ENCODE measurements at regions not wholly inside any gene's neighbourhood (a gene's known extent, or its start where the extent isn't known, plus 50 kb on each side); places are given as distances from the start of the nearest gene placed in this dataset.
"Not testable (repeated sequence)": the region's sequence is repeated elsewhere in the genome, so short reads cannot be mapped to it uniquely, and the experiment has no call there.

DNA sequence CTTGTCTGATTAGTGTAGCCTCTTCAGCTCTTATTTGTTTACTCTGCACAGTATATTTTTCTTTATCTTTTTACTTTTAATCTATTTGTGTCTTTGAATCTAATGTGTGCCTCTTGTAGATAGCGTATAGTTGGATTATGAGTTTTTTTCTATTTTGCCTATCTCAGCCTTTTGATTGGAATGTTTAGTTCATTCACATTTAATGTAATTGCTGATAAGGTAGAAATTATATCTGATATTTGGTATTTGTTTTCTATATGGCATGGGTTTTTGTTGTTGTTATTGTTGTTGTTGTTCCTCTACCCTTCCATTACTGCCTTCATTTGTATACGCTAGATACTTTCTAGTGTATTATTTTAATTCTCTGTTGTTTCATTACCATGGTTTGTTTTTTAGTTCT is 131.7 kb upstream of the GRIK3 start:
- Mint-ChIP-seq H3K4me1 (ENCODE audit: low read depth) (no peaks in the 10 kb centered on the region), H3K4me3 (no peak overlapping the region), H3K27ac (no peak overlapping the region), H3K27me3 (peaks cover 22% of the 10 kb centered on the region), H3K9me3 (peaks cover 31% of the 10 kb centered on the region), H3K36me3 (ENCODE audit: low read depth) (no peaks in the 10 kb centered on the region)

DNA sequence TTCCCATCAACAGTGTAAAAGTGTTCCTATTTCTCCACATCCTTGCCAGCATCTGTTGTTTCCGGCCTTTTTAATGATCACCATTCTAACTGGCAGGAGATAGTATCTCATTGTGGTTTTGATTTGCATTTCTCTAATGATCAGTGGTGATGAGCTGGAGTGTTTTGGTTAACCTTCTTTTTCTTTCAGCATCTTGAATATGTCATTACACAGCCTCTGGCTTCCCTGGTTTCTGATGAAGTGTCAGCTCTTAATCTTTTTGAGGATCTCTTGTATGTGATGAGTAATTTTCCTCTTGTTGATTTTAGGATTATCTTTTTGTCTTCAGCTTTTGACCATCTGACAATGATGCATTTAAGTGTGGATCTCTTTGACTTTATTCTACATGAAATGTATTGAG is 133.2 kb upstream of the GRIK3 start:
- peaks cover 20% of the 10 kb centered on the region for H3K9me3 Mint-ChIP-seq
- H3K4me3 Mint-ChIP-seq: no peak overlapping the region
- H3K36me3 Mint-ChIP-seq (ENCODE audit: low read depth): no peaks in the 10 kb centered on the region
- no peak overlapping the region for H3K27ac Mint-ChIP-seq
- no peaks in the 10 kb centered on the region for H3K4me1 Mint-ChIP-seq (ENCODE audit: low read depth)
- H3K27me3 Mint-ChIP-seq: peaks cover 22% of the 10 kb centered on the region

DNA sequence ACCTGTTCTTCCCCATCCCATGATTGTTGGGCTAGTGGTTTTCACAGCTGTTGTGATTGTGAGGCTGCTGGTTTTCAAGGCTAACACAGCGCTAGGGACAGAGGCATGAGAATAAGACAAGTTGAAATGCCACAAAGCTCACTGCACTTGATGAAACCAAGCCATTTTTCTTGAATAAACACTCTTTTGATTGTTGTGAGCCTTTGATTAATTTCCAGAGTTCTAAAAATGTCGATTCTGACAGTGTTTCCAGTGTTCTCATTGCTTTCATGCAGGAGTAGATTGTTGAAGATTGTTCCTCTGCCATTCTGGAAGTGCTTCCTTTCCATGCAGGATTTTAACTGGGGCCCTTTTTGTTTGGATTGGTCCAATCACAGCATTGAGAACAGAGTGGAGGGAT is 134.9 kb upstream of the GRIK3 start:
- Mint-ChIP-seq H3K9me3 (peaks cover 20% of the 10 kb centered on the region), H3K27ac (no peak overlapping the region), H3K4me1 (ENCODE audit: low read depth) (no peaks in the 10 kb centered on the region), H3K27me3 (peaks cover 27% of the 10 kb centered on the region), H3K4me3 (no peak overlapping the region), H3K36me3 (ENCODE audit: low read depth) (no peaks in the 10 kb centered on the region)

DNA sequence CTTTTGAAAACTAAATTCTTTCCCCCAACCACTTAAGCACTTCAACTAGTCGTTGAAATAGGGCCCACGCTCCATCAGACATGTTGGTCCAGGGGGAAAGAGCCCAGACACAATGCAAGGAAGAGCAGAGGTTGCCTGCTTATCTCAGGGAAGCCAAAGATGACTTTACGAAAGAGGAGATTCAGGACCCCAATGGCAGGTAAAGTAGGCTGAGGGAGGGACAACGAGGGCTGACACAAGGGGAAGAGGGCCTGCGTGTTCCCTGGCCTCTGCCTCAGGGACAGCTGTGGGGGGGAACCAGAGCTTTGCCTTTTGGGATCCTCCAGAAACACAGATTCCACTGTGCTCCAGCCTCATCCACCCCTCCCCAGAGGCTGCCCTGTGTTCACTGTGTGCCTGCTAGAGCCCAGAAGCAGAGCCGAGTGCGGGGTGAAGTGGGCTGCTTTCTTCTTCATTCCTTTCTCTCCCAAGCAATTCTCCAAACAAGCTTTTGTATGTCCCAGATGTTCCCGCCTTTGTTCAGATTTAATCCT is 135.5 kb upstream of the GRIK3 start:
- H3K4me3 Mint-ChIP-seq: no peak overlapping the region
- H3K27me3 Mint-ChIP-seq: peaks cover 27% of the 10 kb centered on the region
- no peak overlapping the region for H3K27ac Mint-ChIP-seq
- no peaks in the 10 kb centered on the region for H3K36me3 Mint-ChIP-seq (ENCODE audit: low read depth)
- peaks cover 20% of the 10 kb centered on the region for H3K9me3 Mint-ChIP-seq
- H3K4me1 Mint-ChIP-seq (ENCODE audit: low read depth): no peaks in the 10 kb centered on the region

DNA sequence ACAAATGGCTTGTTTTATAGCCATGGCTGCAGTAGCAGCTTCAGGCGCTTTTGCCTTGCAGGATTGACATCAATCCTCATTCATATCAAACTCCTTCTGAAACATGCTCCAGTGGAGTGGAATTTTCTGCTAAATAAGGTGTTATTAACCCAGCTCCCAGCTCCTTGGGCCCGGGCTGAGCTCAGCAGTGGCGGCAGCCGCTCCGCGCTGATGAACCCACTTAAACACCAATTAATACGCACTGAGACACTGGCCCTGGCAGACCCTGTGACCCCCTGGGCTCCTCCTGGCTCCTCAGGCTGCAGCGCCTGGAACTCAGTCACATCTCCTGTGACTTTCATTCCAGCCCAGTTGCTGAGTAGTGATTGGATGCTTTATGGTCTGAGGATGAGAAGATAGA is 137.4 kb upstream of the GRIK3 start:
- peaks cover 31% of the 10 kb centered on the region for H3K27me3 Mint-ChIP-seq
- no peaks in the 10 kb centered on the region for H3K4me1 Mint-ChIP-seq (ENCODE audit: low read depth)
- no peak overlapping the region for H3K4me3 Mint-ChIP-seq
- no peaks in the 10 kb centered on the region for H3K36me3 Mint-ChIP-seq (ENCODE audit: low read depth)
- H3K9me3 Mint-ChIP-seq: peaks cover 4% of the 10 kb centered on the region
- H3K27ac Mint-ChIP-seq: no peak overlapping the region

DNA sequence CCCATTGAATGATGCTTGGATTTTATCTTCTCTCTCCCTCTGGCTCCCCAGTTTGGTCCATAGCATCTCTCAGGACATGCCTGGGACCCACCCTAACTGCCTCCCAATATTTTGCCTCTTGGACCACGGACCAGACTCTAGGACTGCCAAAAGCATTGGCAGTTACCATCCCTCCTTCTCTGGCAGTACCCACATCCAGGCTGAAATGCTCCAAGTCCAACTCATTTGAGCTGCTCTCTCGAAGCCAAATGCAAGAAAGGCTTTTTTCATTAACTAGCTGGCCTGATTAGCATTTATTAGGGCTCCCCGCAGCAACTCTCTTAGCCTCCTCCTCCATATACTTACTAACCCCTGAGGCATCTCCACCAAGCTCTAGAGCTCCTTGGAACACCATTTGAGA is 140.0 kb upstream of the GRIK3 start:
- H3K4me3 Mint-ChIP-seq: no peak overlapping the region
- H3K36me3 Mint-ChIP-seq (ENCODE audit: low read depth): no peaks in the 10 kb centered on the region
- H3K27me3 Mint-ChIP-seq: peaks cover 20% of the 10 kb centered on the region
- no peak overlapping the region for H3K27ac Mint-ChIP-seq
- no peaks in the 10 kb centered on the region for H3K9me3 Mint-ChIP-seq
- H3K4me1 Mint-ChIP-seq (ENCODE audit: low read depth): no peaks in the 10 kb centered on the region

DNA sequence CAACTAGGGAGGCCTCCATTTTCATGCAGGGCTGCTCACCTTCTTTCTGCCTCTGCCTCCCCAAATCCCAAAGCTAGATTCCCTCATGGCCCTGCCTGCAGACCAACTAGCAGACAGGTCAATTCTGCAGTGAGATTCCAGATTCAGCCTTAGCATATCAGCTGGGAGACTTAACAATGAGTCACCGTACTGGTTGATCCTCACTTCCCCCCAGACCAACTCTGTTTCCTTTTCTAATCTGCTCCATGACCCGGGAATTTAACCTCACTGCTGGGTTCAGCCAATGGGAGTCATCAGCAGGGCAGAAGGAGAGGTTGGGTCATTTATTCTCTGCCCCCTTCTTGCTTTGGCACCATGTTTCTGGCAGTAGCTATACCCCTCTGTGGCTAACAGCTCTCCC is 140.6 kb upstream of the GRIK3 start:
- Mint-ChIP-seq H3K27ac (no peak overlapping the region), H3K9me3 (no peaks in the 10 kb centered on the region), H3K27me3 (peaks cover 21% of the 10 kb centered on the region), H3K4me3 (no peak overlapping the region), H3K4me1 (ENCODE audit: low read depth) (no peaks in the 10 kb centered on the region), H3K36me3 (ENCODE audit: low read depth) (no peaks in the 10 kb centered on the region)

DNA sequence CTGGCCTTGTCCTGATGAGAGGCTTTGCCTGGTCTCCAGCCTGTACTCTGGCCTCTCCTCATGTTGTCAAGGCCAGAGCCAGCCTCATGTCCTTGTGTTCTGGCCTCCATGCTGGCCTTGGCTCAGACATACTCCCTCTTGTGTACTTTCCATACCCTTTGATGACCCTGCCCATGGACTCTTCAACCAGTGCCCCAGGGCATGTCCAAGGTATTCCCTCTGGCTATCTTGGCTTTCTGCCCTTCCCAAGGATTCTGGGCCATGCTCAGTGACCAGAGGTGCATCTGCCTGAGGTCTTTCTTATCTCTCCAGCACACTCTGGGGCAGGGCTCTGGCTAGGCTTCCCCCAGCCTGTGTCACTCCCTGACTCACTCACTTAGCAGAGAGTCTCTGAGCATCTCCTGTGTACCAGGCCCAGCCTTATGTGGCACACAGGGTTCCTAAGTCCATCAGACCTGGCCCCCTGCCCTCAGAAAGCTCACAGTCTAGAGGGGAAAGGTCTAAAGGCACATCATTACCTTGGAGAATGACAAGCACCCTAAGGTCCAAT is 141.4 kb upstream of the GRIK3 start:
- Mint-ChIP-seq H3K4me3 (no peak overlapping the region), H3K27me3 (peaks cover 25% of the 10 kb centered on the region), H3K27ac (no peak overlapping the region), H3K36me3 (ENCODE audit: low read depth) (no peaks in the 10 kb centered on the region), H3K9me3 (no peaks in the 10 kb centered on the region), H3K4me1 (ENCODE audit: low read depth) (no peaks in the 10 kb centered on the region)

DNA sequence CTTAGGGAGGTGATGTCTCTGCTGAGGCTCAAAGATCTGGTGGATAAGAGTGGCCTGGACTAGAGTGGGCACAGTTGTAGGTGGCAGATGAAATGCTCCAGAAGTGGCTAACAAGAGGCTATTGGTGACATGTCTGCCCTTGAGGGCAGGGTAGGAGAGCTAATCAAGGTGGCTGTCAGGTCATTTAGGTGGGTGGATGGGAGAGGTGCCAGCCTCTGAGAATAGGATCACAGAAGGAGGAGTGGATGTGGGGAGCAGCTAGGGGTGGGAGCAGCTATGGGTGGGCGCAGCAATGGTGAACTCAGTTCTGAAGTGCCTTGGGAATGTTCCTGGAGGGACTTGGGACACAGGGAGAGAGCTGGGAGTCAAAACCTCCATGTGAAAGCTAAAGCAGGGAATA is 142.0 kb upstream of the GRIK3 start:
- H3K9me3 Mint-ChIP-seq: no peaks in the 10 kb centered on the region
- H3K27me3 Mint-ChIP-seq: peaks cover 25% of the 10 kb centered on the region
- H3K27ac Mint-ChIP-seq: no peak overlapping the region

DNA sequence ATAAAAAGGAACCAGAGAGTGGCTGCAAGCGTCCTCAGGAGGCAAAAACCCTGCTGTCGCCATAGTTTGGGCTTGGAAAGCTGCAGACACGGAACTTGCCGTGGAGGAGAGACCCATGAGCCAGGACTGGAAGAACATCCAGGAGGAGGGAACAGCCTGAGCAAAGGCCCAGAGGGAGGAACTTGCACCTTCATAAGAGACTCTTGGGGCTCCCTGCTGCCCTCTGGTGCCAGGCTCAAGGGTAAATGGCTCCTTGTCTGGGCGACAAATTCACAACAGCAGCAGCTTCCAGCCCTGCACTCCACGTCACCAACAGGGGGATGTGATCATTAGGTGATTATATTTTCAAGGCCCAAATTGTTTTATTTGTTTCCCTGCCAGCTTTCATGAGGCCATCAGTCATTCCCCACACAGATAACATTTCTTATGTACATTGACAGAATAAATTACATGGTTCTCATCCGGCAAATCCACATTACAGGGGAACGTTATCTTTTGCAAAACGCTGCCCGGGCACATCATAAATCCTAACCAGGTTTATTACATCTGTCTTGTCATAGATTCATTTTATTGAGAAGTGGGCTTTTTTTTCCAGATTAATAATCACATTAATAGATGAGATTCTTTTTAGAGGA is 143.0 kb upstream of the GRIK3 start:
- peaks cover under 1% of the 10 kb centered on the region for H3K9me3 Mint-ChIP-seq
- no peaks in the 10 kb centered on the region for H3K36me3 Mint-ChIP-seq (ENCODE audit: low read depth)
- peaks cover 27% of the 10 kb centered on the region for H3K27me3 Mint-ChIP-seq

More for the DNA sequence above, 142.0 kb upstream of the GRIK3 start:
- no peaks in the 10 kb centered on the region for H3K36me3 Mint-ChIP-seq (ENCODE audit: low read depth)
- no peaks in the 10 kb centered on the region for H3K4me1 Mint-ChIP-seq (ENCODE audit: low read depth)
- H3K4me3 Mint-ChIP-seq: no peak overlapping the region

DNA sequence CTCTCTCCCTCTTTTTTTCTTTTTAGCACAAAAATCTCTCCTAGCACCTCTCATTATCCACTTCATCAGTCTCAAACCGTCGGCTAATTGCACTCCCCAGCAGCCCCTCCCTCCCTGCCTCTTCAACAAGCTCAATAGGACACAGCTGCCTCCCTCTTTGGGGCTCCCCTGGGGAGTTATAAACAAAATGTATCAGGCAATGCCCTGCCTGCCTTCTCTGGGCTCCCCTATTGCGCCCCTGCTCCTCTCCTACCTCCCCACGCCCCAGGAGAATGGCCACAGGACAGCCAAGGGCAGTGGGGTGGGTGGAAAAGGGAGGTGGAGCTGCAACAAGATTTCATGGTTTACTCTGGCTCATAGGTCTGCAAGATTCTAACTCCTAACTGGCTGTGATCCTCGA is 147.1 kb upstream of the GRIK3 start:
- Mint-ChIP-seq H3K4me1 (ENCODE audit: low read depth) (no peaks in the 10 kb centered on the region), H3K27me3 (peaks cover 34% of the 10 kb centered on the region), H3K36me3 (ENCODE audit: low read depth) (no peaks in the 10 kb centered on the region), H3K4me3 (no peak overlapping the region), H3K27ac (no peak overlapping the region), H3K9me3 (peaks cover 10% of the 10 kb centered on the region)

More for the DNA sequence above, 143.0 kb upstream of the GRIK3 start:
- Mint-ChIP-seq H3K4me3 (no peak overlapping the region), H3K27ac (no peak overlapping the region), H3K4me1 (ENCODE audit: low read depth) (no peaks in the 10 kb centered on the region)

DNA sequence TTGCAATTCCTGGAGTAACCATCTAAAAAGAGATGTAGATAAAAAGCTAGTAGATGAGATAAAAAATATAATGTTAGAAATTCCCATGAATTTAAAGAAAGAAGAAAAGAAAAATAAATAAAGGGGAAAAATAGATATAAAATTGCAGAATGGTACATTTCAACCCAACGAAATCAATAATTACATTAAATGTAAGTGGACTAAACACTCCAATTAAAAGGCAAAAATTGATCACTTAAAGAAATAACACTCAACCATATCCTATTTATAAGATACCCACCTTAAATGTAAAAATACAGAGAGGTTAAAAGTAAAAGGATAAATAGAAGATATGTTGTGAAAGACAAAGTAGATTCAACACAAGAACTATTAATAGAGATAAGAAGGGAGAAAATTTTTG is 150.5 kb upstream of the GRIK3 start:
- Mint-ChIP-seq H3K4me1 (ENCODE audit: low read depth) (no peaks in the 10 kb centered on the region), H3K9me3 (peaks cover 10% of the 10 kb centered on the region), H3K4me3 (no peak overlapping the region), H3K27ac (no peak overlapping the region), H3K27me3 (peaks cover 35% of the 10 kb centered on the region), H3K36me3 (ENCODE audit: low read depth) (no peaks in the 10 kb centered on the region)

DNA sequence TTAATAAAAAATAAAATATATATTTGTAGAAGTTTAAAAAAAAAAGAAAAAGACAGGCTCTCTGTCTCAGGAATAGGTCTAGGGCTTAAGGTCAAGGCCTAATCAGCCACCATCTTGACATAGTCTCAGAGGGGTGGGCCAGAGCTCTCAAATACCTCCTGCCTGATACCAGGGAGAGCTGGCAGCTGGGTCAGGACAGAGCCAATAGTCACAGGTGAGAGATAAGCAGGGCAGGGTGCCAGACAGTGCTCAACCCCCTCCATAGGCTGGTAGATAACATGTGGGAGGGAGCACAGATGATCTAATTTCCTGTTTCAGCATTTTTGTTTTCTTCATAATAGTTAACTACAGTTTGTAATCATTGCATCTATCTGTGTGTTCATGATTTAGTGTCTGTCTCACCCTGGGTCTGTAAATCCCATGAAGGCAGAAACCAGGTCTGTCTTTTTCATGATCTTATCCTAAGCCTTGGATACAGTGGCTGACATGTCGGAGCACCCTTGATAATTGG is 152.0 kb upstream of the GRIK3 start:
- Mint-ChIP-seq H3K27me3 (peaks cover 37% of the 10 kb centered on the region), H3K4me3 (no peak overlapping the region), H3K4me1 (ENCODE audit: low read depth) (no peaks in the 10 kb centered on the region), H3K9me3 (peaks cover 10% of the 10 kb centered on the region), H3K36me3 (ENCODE audit: low read depth) (no peaks in the 10 kb centered on the region), H3K27ac (no peak overlapping the region)

DNA sequence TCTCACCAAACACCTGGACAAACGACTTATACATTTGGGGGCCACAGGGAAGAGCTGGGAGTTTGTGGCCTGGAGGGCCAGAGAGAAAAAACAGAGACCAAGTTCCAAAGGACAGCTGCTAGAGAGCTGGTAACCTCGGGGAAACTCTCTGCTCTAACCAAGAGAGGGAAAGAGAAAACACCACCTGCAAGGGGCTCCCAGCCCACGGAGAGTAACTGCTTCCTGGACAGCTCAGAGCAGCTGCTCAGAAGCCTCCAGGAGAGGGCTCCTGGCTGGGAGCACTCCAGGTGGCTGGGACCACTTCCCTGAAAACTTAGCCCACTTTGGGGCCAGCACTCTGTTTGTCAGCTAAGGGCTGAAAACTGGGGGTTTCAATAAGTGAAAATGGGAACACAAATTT is 154.8 kb upstream of the GRIK3 start:
- H3K4me1 Mint-ChIP-seq (ENCODE audit: low read depth): no peaks in the 10 kb centered on the region
- no peaks in the 10 kb centered on the region for H3K9me3 Mint-ChIP-seq
- H3K27ac Mint-ChIP-seq: no peak overlapping the region
- no peak overlapping the region for H3K4me3 Mint-ChIP-seq
- peaks cover 38% of the 10 kb centered on the region for H3K27me3 Mint-ChIP-seq
- no peaks in the 10 kb centered on the region for H3K36me3 Mint-ChIP-seq (ENCODE audit: low read depth)

DNA sequence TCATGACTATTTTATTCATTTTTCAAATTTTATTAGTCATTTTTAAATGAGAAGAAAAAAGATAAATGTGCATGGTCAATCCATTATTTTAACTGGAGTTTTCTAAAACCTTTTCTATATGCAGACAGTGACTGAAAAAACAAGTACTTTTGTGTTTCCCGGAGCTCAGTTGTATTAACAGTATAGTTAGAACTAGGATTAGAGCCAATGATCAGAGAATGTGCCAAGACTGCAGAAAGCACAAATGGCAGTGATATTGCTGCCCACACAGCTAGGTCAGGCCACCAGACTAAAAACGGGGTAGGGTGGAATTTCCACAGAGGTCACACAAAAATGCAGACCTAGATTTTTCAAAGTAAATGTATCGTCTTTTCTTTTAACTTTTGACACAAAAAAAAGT is 163.1 kb upstream of the GRIK3 start:
- Mint-ChIP-seq H3K9me3 (no peaks in the 10 kb centered on the region), H3K27me3 (peaks cover 49% of the 10 kb centered on the region), H3K36me3 (ENCODE audit: low read depth) (no peaks in the 10 kb centered on the region), H3K27ac (no peak overlapping the region), H3K4me1 (ENCODE audit: low read depth) (no peaks in the 10 kb centered on the region), H3K4me3 (no peak overlapping the region)

DNA sequence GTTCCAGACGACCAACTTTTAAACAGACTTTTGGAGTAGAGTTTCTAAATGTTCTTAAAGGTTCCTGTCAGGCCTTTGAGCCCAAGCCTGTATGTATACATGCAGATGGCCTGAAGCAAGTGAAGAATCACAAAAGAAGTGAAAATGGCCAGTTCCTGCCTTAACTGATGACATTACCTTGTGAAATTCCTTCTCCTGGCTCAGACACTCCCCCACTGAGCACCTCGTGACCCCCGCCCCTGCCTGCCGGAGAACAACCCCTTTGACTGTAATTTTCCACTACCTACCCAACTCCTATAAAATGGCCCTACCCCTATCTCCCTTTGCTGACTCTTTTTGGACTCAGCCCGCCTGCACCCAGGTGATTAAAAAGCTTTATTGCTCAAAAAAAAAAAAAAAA is 180.0 kb upstream of the GRIK3 start:
- not testable (repeated sequence) for H3K36me3 Mint-ChIP-seq (ENCODE audit: low read depth); H3K27ac Mint-ChIP-seq

More for the DNA sequence above, 180.0 kb upstream of the GRIK3 start:
- H3K4me3 Mint-ChIP-seq; H3K9me3 Mint-ChIP-seq; H3K4me1 Mint-ChIP-seq (ENCODE audit: low read depth): not testable (repeated sequence)
- peaks cover 16% of the 10 kb centered on the region for H3K27me3 Mint-ChIP-seq
